GM21717 (cell line): ENCODE measurements at regions not wholly inside any gene's neighbourhood (a gene's known extent, or its start where the extent isn't known, plus 50 kb on each side); places are given as distances from the start of the nearest gene placed in this dataset.

ENCODE experiments used
- ATAC-seq: cut with Tn5 transposase; IDR thresholded peaks from one replicate; pipeline ENCODE4 v1.9.1; 2021; ENCODE audit warnings: mild to moderate bottlenecking, moderate library complexity; ENCODE audit not compliant: unreplicated experiment

- no peak for ATAC-seq
Measured at GRCh38 chrX:22325096-22325495, 52.4 kb downstream of the CBLL2 start.

- ATAC-seq, result no peak
Measured at GRCh38 chrX:22329783-22330182, 57.1 kb downstream of the CBLL2 start.

DNA sequence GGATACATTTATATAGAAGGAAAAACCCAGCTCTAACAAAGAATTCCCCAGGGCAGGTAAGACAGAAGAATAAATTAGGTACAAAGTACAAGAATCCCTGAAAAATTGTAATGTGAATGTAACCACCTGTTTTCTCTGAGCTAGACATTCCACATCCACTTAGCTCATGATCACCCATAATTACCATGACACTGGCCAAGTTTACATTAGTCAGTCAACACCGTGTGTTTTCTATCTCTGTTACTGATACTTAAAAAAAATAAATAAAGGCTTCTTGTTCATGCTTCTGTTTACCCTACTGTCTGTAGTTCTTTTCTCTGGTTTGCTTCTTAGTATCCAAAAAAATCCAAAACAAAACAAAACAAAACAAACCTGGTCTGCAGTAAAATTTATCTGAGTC lies 66.0 kb downstream of the CBLL2 start:
- ATAC-seq, result no peak

- ATAC-seq, result no peak
Measured at GRCh38 chrX:22339459-22339858, 66.7 kb downstream of the CBLL2 start.

GRCh38 chrX:22340022-22340616 lies 67.4 kb downstream of the CBLL2 start:
- ATAC-seq, result no peak

DNA sequence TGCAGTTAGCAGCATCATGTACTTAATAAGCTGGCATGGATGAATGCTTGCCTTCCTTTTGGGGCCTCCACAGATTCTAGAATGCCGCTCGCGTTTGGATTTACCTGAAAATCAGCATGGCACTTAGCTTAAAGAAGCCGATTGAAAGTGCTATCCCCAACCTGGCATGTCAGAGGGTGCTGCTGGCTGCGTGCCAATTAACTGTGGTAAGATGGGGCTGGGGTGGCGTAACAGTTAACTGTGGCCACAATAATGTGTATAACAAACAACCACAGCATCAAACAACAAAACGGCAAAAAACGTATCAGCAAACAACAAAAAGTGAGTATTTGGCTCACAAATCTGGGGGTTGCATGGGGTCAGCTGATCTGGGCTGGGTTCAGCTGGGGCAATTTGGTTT lies 70.5 kb downstream of the CBLL2 start:
- no peak for ATAC-seq

DNA sequence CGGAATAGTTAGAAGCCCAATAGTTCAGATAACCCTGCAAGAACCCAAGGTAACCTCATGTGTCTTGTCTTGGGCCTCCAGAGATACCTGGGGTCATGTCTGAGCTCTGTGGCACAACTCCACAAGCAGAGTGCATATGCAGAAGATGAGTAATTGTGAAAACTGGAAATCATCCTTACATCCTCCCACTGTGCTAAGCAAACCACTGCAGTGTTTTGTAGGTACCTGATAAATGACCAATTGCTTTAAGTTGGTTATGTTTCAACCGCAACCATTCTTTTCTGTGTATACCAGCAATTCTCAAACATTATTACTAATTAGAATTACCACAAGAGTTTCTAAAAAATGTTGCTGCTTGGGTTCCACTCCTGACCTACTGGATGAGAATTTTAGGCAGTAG lies 73.2 kb downstream of the CBLL2 start:
- ATAC-seq, result no peak

DNA sequence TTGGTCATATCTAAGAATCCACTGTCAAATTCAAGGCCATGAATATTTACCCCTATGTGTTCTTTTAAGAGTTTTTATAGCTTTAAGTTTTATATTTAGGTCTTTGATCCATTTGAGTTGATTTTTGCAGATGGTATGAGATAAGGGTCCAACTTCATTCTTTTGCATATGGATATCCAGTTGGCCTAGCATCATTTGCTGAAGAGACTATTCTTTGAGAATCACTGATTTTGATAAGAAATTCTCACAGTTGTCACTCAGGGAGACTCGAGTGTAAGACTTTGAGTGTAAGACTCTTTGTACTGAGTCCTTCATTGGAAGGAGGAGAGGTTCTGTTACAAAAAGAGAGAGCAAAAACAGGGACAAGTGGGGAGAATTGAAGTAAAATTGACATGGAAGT lies 74.8 kb downstream of the CBLL2 start:
- ATAC-seq, result no peak

GRCh38 chrX:22349116-22349515 lies 76.4 kb downstream of the CBLL2 start:
- ATAC-seq, result no peak

GRCh38 chrX:22351076-22351475 lies 78.4 kb downstream of the CBLL2 start:
- ATAC-seq, result no peak

DNA sequence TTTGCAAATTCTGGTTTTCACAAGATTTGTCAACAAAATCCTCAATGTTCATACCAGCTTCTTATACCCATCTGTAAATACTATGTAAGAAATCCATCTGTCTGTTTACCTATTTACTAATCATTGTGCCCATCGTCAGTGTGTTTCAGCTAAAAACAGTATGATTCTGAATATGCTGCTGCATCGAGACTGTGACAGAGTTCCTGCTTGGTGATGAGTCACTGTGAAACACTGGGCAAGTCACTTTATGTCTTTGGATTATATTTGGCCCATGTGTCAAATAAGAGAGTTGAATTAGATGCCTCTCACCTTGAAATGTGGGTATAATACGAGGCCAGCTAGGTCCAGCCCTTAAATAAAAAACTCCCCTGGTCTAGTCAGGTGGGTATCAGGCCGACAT lies 79.3 kb downstream of the CBLL2 start:
- ATAC-seq, result no peak

- ATAC-seq, result no peak
Measured at GRCh38 chrX:22357621-22358020, 84.9 kb downstream of the CBLL2 start.

- no peak for ATAC-seq
Measured at GRCh38 chrX:22360129-22360528, 87.4 kb downstream of the CBLL2 start.

DNA sequence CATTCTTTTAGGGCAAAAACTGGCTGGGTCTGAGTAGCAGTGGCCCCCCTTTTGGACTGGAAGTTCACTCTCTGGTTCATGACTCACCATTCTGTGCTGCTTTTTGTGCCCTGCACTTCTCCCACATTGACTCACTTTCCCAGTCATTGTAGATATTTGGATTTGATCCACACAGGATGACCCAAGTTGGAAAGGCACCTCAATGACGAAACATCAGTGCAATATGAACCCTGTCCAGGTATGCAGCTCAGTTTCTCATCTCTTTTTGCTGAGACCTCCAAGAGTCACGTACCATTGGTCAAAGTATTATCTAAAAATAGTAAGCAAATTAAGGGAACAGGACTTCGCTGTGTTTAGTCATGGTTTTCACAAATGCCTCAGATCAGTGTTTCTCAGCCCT lies 92.7 kb downstream of the CBLL2 start:
- ATAC-seq, result no peak

DNA sequence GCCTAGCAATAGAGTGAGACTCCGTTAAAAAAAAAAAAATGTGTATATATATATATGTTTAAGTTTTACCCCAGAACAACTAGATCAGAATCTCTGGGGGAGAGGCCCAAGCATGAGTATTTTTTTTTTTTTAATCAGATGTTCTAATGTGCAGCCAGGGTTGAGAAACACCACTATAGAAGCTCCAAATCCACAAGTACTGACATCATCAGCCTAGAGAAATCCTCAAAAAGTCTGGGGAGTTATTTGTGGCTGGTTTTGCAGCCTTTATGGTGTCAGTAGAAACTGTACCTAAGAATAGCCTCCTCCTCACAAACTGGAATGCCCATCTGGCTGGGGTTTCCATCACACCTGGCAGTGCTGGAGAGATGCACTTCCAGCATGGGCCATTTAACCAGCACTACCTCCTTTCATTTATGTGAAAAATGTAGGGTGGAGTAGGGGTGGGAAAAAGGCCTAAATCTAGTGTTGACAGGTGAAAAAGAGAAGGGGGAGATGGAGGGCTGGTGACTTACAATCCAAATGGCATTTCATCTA lies 93.5 kb downstream of the CBLL2 start:
- ATAC-seq, result no peak

DNA sequence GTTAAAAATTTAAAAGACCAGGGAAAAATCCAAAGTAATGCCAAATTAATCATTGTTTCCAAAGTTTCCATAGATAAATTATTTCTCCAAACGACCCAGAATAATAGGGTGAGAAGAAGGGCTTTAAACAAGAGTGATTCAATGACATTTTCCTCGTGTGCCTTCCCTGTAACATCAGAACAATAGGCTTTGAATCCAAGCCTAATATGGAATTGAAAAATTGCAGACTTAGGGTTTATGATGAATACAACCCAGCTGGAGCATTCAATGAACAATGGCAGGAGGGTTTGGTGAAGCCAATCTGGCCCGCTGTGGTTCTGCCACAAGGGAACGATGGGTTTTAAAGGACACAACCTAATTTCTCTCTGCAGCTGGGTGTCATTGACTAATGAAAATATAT lies 94.2 kb downstream of the CBLL2 start:
- no peak for ATAC-seq

DNA sequence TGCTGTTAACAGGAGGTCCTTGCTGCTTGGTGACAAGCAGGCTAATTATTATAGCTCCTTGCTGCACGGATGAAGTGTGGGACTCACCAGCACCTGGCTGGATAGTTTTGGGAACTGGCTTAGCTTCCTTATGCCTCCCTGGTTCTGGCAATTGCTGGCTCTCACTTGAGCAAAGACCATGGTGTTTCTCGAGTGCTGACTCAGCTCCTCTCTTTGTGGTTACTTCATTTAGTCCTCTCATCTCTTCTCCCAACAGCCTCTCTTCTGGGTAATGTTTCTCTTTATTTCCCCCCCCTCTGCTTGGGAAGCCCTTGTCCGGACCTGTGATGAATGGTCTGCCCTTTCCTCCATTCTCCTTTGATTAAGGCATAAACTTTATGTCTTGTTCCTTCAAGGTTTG lies 100.4 kb downstream of the CBLL2 start:
- no peak for ATAC-seq

GRCh38 chrX:22373766-22374165 lies 101.1 kb downstream of the CBLL2 start:
- no peak for ATAC-seq

DNA sequence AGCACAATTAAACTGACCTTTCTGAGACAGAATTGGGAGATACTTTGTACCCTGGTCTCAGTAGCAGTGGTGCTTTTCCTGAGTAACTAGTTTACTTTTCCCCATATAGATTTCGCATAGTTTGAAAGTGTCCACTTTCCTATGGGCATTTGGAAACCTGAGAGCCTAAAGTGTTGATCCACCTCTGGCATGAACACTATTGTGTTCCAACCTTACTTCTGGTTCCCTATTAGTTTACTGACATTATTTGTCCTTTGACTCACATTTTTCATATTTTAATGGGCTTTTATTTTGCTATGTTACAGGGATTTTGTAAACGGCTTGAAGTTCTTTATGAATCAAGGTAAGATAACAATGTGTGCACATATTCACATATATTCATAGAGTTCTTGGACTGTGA lies 103.7 kb downstream of the CBLL2 start:
- ATAC-seq, result no peak

GRCh38 chrX:22378296-22378695 lies 105.6 kb downstream of the CBLL2 start:
- ATAC-seq, result no peak

- no peak for ATAC-seq
Measured at GRCh38 chrX:22383988-22384387, 111.3 kb downstream of the CBLL2 start.

GRCh38 chrX:22389556-22390179 lies 117.0 kb downstream of the CBLL2 start:
- no peak for ATAC-seq
